Ovary (tissue), 7 donors: ENCODE measurements at regions not wholly inside any gene's neighbourhood (a gene's known extent, or its start where the extent isn't known, plus 50 kb on each side); places are given as distances from the start of the nearest gene placed in this dataset.

Experiments
- DNase-seq, 5 donors: peaks; one replicate each; pipeline ENCODE4 v3.0.0-alpha.2; 2019 to 2020
- H3K27ac ChIP-seq, 2 donors: fragments of 200-600 bp; one replicate each; pipeline versions ENCODE4 v1.5.1 to v1.8.0; 2019 to 2022
- H3K27me3 ChIP-seq: fragments of 200-600 bp; one replicate; pipeline ENCODE4 v1.8.0; 2022
- H3K36me3 ChIP-seq: fragments of 200-600 bp; sonication (generic); one replicate; pipeline ENCODE4 v1.5.1; 2019
- H3K4me1 ChIP-seq: one replicate; pipeline ENCODE4 v1.8.1; 2013; ENCODE audit warnings: mild to moderate bottlenecking, moderate library complexity; ENCODE audit not compliant: insufficient read depth
- H3K4me3 ChIP-seq: fragments of 200-600 bp; sonication (generic); one replicate; pipeline ENCODE4 v1.5.1; 2017
- H3K9me3 ChIP-seq, 2 donors: fragments of 200-600 bp in 1 of 2; sonication (generic) in 1 of 2; one replicate each; pipeline versions ENCODE4 v1.5.1 to v1.8.1; 2013 to 2019; ENCODE audit warnings: mild to moderate bottlenecking in 1 of 2, moderate library complexity in 1 of 2
- CTCF ChIP-seq, 3 donors: fragments of 450-650 bp in 2 of 3; fragments of 200-600 bp in 1 of 3; IDR thresholded peaks; one replicate each; pipeline versions ENCODE4 v1.5.1 to v1.8.0; 2016 to 2022; ENCODE audit warnings: antibody characterized with exemption in 3 of 3, mild to moderate bottlenecking in 1 of 3
- EP300 ChIP-seq: sonication (generic); formaldehyde crosslinking; IDR thresholded peaks from one replicate; pipeline ENCODE4 v1.6.1; 2017; ENCODE audit warnings: antibody characterized with exemption
- POLR2A ChIP-seq: fragments of 450-650 bp; IDR thresholded peaks from one replicate; pipeline ENCODE4 v1.6.1; 2017; ENCODE audit warnings: antibody characterized with exemption, mild to moderate bottlenecking, moderate library complexity
- WGBS, 3 donors: extraction: QIAGEN DNeasy Blood & Tissue Kit in 1 of 3; methylation state at CpG; one replicate each; pipeline versions ENCODE4 v1.1.5 to v1.1.7; 2013 to 2017; 5-methylcytosine and 5-hydroxymethylcytosine counted together
- intact Hi-C, 4 donors: fragments of 100-400 bp; cut with DNase I; formaldehyde crosslinking; loops; one replicate each; pipeline versions ENCODE4 v1.11.0 to v1.15.1; 2022 to 2023
- donor health status: DM: no; HTN: no; CAD: no; lungs with moderate emphysema.
- donor health status: DM: no; HTN: no; CAD: no.
- donor health status: Bipolar disorder and iron deficiency.
- donor health status: DM: no; HTN: no; CAD: no.
- donor health status: DM: yes; HTN: yes; CAD: no.

- intact Hi-C loops, result no loop called here
Observed at GRCh38 chr5:88370824-88371223, 102.2 kb upstream of the TMEM161B start.

GRCh38 chr5:88368201-88368600, 99.6 kb upstream of the TMEM161B start:
- no peaks in the 10 kb centered on the region for H3K9me3 ChIP-seq
- DNase-seq, result no peak
- 88 to 90% (median 89%) methylated on average over 2 of the region's 2 CpGs for WGBS, 3 donors
- no peaks in the 10 kb centered on the region for H3K36me3 ChIP-seq
- no peak overlapping the region for H3K27ac ChIP-seq
- H3K27me3 ChIP-seq, result no peaks in the 10 kb centered on the region
- no peaks in the 10 kb centered on the region for H3K4me1 ChIP-seq
- intact Hi-C loops, result no loop called here
- TF ChIP-seq CTCF (IDR thresholded peaks at IDR 0.05), result no peak
- TF ChIP-seq EP300, result no peak
- TF ChIP-seq POLR2A, result no peak
- H3K4me3 ChIP-seq, result no peak overlapping the region

More at GRCh38 chr5:88370824-88371223, 102.2 kb upstream of the TMEM161B start:
- no peaks in the 10 kb centered on the region for H3K36me3 ChIP-seq
- no peaks in the 10 kb centered on the region for H3K9me3 ChIP-seq
- H3K4me1 ChIP-seq, result no peaks in the 10 kb centered on the region
- no peak for DNase-seq
- H3K27me3 ChIP-seq, result no peaks in the 10 kb centered on the region
- H3K4me3 ChIP-seq, result no peak overlapping the region
- H3K27ac ChIP-seq, result no peak overlapping the region
- TF ChIP-seq EP300 (no peak), CTCF (IDR thresholded peaks at IDR 0.05) (no peak), POLR2A (no peak)

GRCh38 chr5:88364991-88365390, 96.3 kb upstream of the TMEM161B start:
- WGBS, 3 donors, result 33 to 40% (median 39%) methylated on average over 4 of the region's 4 CpGs
- H3K4me3 ChIP-seq, result no peak overlapping the region
- intact Hi-C loops, result no loop called here
- no peak for TF ChIP-seq EP300
- no peak for TF ChIP-seq POLR2A
- TF ChIP-seq CTCF (IDR thresholded peaks at IDR 0.05), result no peak
- no peaks in the 10 kb centered on the region for H3K27me3 ChIP-seq
- no peaks in the 10 kb centered on the region for H3K9me3 ChIP-seq
- H3K27ac ChIP-seq, result no peak overlapping the region
- H3K36me3 ChIP-seq, result no peaks in the 10 kb centered on the region
- no peaks in the 10 kb centered on the region for H3K4me1 ChIP-seq
- no peak for DNase-seq

- Histone ChIP-seq H3K36me3 (no peaks in the 10 kb centered on the region), H3K27ac (no peak overlapping the region), H3K4me3 (no peak overlapping the region), H3K4me1 (no peaks in the 10 kb centered on the region), H3K9me3 (no peaks in the 10 kb centered on the region), H3K27me3 (no peaks in the 10 kb centered on the region)
- TF ChIP-seq CTCF (IDR thresholded peaks at IDR 0.05), result no peak
- WGBS, 3 donors, result 94 to 96% (median 95%) methylated on average over 1 of the region's 1 CpG
- DNase-seq, result no peak
- intact Hi-C loops, result no loop called here
Observed at GRCh38 chr5:88355490-88356050, 86.9 kb upstream of the TMEM161B start.
